Prostate gland (tissue), 2 donors: ENCODE measurements at regions not wholly inside any gene's neighbourhood (a gene's known extent, or its start where the extent isn't known, plus 50 kb on each side); places are given as distances from the start of the nearest gene placed in this dataset.

Experiments used
- POLR2A ChIP-seq: fragments of 450-650 bp; IDR thresholded peaks from one replicate; pipeline ENCODE4 v1.6.1; 2016; ENCODE audit warnings: antibody characterized with exemption, mild to moderate bottlenecking
- POLR2AphosphoS5 ChIP-seq: sonication (generic); formaldehyde crosslinking; IDR thresholded peaks from one replicate; pipeline ENCODE4 v1.6.1; 2017; ENCODE audit warnings: antibody characterized with exemption
- TF ChIP-seq, protein P1 (sequence below), 4 experiments: fragments of 200-600 bp in 2 of 4; fragments of 450-650 bp in 2 of 4; sonication (generic) in 2 of 4; IDR thresholded peaks; 1 replicate in 3 of 4; 2 replicates in 1 of 4; pipeline ENCODE4 v1.5.1; 2016 to 2019; ENCODE audit warnings: antibody characterized with exemption in 4 of 4, mild to moderate bottlenecking in 2 of 4, moderate library complexity in 2 of 4

DNA sequence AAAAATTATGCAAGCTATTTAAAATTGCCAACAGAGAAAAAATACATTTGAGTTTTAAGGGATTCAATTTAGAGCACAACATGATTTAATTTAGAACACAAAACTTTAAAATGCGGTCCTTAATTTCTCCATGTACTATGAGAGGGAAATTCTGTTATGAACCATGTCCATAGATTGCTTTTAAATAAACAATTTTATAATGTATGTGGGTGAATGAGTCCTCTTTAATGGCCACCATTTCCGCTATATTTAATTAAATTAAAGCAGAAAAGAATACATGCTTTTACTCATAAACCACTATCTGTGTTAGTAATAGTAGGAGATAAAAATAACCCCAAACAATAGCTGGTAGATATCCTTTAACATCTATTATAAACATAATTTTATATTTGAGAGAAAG lies 914.6 kb downstream of the LTN1 start:
- TF ChIP-seq, protein P1, sequence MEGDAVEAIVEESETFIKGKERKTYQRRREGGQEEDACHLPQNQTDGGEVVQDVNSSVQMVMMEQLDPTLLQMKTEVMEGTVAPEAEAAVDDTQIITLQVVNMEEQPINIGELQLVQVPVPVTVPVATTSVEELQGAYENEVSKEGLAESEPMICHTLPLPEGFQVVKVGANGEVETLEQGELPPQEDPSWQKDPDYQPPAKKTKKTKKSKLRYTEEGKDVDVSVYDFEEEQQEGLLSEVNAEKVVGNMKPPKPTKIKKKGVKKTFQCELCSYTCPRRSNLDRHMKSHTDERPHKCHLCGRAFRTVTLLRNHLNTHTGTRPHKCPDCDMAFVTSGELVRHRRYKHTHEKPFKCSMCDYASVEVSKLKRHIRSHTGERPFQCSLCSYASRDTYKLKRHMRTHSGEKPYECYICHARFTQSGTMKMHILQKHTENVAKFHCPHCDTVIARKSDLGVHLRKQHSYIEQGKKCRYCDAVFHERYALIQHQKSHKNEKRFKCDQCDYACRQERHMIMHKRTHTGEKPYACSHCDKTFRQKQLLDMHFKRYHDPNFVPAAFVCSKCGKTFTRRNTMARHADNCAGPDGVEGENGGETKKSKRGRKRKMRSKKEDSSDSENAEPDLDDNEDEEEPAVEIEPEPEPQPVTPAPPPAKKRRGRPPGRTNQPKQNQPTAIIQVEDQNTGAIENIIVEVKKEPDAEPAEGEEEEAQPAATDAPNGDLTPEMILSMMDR (IDR thresholded peaks at IDR 0.05), result no peak
- TF ChIP-seq POLR2A (no peak), POLR2AphosphoS5 (no peak)
